ENCODE measurements at regions not wholly inside any gene's neighbourhood (a gene's known extent, or its start where the extent isn't known, plus 50 kb on each side); places are given as distances from the start of the nearest gene placed in this dataset.
"Not testable (repeated sequence)": the region's sequence is repeated elsewhere in the genome, so short reads cannot be mapped to it uniquely, and the experiment has no call there.

- H3K27ac ChIP-seq (ENCODE audit: low read depth, low read length), result no peak overlapping the region
- no peaks in the 10 kb centered on the region for H3K27me3 ChIP-seq (ENCODE audit: control insufficient read depth in 1 of 2, insufficient read depth in 2 of 2, low read length in 2 of 2)
- H3K4me1 ChIP-seq (ENCODE audit: insufficient read depth, low read length), result no peaks in the 10 kb centered on the region
- H3K9me3 ChIP-seq (ENCODE audit: low read length), result no peaks in the 10 kb centered on the region
- no peak overlapping the region for H3K9ac ChIP-seq (ENCODE audit: low read length)
- no peaks in the 10 kb centered on the region for H3K36me3 ChIP-seq (ENCODE audit: insufficient read depth, low read length)
- H3K4me3 ChIP-seq (ENCODE audit: low read depth in 1 of 2, low read length in 2 of 2), result no peak overlapping the region
Observed at GRCh38 chr4:120561648-120562047, 360.9 kb downstream of the PRDM5 start.

DNA sequence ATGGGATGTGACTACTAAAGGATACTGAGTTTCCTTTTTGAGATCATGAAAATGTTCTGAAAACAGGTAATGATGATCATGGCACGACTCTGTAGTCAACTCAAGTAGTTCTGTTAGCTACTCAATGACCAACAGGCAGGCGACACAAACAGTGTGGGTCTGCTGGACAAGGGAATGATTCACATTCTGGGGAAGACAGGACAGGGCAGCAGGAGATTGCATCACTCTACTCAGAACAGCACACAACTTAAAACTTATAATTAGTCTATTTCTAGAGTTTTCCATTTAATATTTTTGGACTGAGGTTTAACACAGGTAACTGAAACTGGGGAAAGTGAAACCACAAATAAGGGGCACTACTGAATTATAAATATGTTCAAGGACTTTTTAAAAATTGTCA is 365.2 kb downstream of the PRDM5 start:
- Histone ChIP-seq H3K36me3 (ENCODE audit: insufficient read depth, low read length) (no peaks in the 10 kb centered on the region), H3K9ac (ENCODE audit: low read length) (no peak overlapping the region), H3K27me3 (ENCODE audit: control insufficient read depth in 1 of 2, insufficient read depth in 2 of 2, low read length in 2 of 2) (no peaks in the 10 kb centered on the region), H3K4me3 (ENCODE audit: low read depth in 1 of 2, low read length in 2 of 2) (no peak overlapping the region), H3K9me3 (ENCODE audit: low read length) (no peaks in the 10 kb centered on the region), H3K4me1 (ENCODE audit: insufficient read depth, low read length) (no peaks in the 10 kb centered on the region), H3K27ac (ENCODE audit: low read depth, low read length) (no peak overlapping the region)

- Histone ChIP-seq H3K27me3 (ENCODE audit: control insufficient read depth in 1 of 2, insufficient read depth in 2 of 2, low read length in 2 of 2) (no peaks in the 10 kb centered on the region), H3K4me1 (ENCODE audit: insufficient read depth, low read length) (no peaks in the 10 kb centered on the region), H3K27ac (ENCODE audit: low read depth, low read length) (no peak overlapping the region), H3K36me3 (ENCODE audit: insufficient read depth, low read length) (no peaks in the 10 kb centered on the region), H3K9me3 (ENCODE audit: low read length) (no peaks in the 10 kb centered on the region), H3K9ac (ENCODE audit: low read length) (no peak overlapping the region), H3K4me3 (ENCODE audit: low read depth in 1 of 2, low read length in 2 of 2) (no peak overlapping the region)
Observed at GRCh38 chr4:120555058-120555457, 367.5 kb downstream of the PRDM5 start.

GRCh38 chr4:120554086-120554485 is 368.4 kb downstream of the PRDM5 start:
- Histone ChIP-seq H3K27ac (ENCODE audit: low read depth, low read length) (no peak overlapping the region), H3K4me1 (ENCODE audit: insufficient read depth, low read length) (no peaks in the 10 kb centered on the region), H3K4me3 (ENCODE audit: low read depth in 1 of 2, low read length in 2 of 2) (no peak overlapping the region), H3K9ac (ENCODE audit: low read length) (no peak overlapping the region), H3K9me3 (ENCODE audit: low read length) (no peaks in the 10 kb centered on the region), H3K36me3 (ENCODE audit: insufficient read depth, low read length) (no peaks in the 10 kb centered on the region), H3K27me3 (ENCODE audit: control insufficient read depth in 1 of 2, insufficient read depth in 2 of 2, low read length in 2 of 2) (no peaks in the 10 kb centered on the region)

DNA sequence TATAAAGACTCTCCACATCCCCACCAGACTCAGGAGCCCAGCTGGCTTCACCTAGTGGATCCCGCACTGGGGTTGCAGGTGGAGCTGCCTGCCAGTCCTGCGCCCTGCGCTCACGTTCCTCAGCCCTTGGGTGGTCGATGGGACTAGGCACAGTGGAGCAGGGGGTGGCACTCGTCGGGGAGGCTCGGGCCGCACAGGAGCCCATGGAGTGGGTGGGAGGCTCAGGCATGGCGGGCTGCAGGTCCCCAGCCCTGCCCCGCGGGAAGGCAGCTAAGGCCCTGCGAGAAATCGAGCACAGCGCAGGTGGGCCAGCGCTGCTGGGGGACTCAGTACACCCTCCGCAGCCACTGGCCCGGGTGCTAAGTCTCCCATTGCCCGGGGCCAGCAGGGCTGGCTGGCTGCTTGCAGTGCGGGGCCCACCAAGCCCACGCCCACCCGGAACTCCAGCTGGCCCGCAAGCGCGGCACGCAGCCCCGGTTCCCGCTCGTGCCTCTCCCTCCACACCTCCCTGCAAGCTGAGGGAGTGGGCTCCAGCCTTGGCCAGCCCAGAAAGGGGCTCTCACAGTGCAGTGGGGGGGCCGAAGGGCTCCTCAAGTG is 371.8 kb downstream of the PRDM5 start:
- H3K4me1 ChIP-seq (ENCODE audit: insufficient read depth, low read length); H3K9me3 ChIP-seq (ENCODE audit: low read length); H3K36me3 ChIP-seq (ENCODE audit: insufficient read depth, low read length); H3K27me3 ChIP-seq (ENCODE audit: control insufficient read depth in 1 of 2, insufficient read depth in 2 of 2, low read length in 2 of 2); H3K27ac ChIP-seq (ENCODE audit: low read depth, low read length); H3K4me3 ChIP-seq (ENCODE audit: low read depth in 1 of 2, low read length in 2 of 2); H3K9ac ChIP-seq (ENCODE audit: low read length): not testable (repeated sequence)

- Histone ChIP-seq H3K27ac (ENCODE audit: low read depth, low read length) (no peak overlapping the region), H3K4me3 (ENCODE audit: low read depth in 1 of 2, low read length in 2 of 2) (no peak overlapping the region), H3K9me3 (ENCODE audit: low read length) (no peaks in the 10 kb centered on the region), H3K36me3 (ENCODE audit: insufficient read depth, low read length) (no peaks in the 10 kb centered on the region), H3K9ac (ENCODE audit: low read length) (no peak overlapping the region), H3K4me1 (ENCODE audit: insufficient read depth, low read length) (no peaks in the 10 kb centered on the region), H3K27me3 (ENCODE audit: control insufficient read depth in 1 of 2, insufficient read depth in 2 of 2, low read length in 2 of 2) (no peaks in the 10 kb centered on the region)
Observed at GRCh38 chr4:120549011-120549570, 373.4 kb downstream of the PRDM5 start.

GRCh38 chr4:120545391-120545790 is 377.1 kb downstream of the PRDM5 start:
- Histone ChIP-seq H3K27me3 (ENCODE audit: control insufficient read depth in 1 of 2, insufficient read depth in 2 of 2, low read length in 2 of 2) (no peaks in the 10 kb centered on the region), H3K9ac (ENCODE audit: low read length) (no peak overlapping the region), H3K4me3 (ENCODE audit: low read depth in 1 of 2, low read length in 2 of 2) (no peak overlapping the region), H3K4me1 (ENCODE audit: insufficient read depth, low read length) (no peaks in the 10 kb centered on the region), H3K27ac (ENCODE audit: low read depth, low read length) (no peak overlapping the region), H3K9me3 (ENCODE audit: low read length) (no peaks in the 10 kb centered on the region), H3K36me3 (ENCODE audit: insufficient read depth, low read length) (no peaks in the 10 kb centered on the region)

DNA sequence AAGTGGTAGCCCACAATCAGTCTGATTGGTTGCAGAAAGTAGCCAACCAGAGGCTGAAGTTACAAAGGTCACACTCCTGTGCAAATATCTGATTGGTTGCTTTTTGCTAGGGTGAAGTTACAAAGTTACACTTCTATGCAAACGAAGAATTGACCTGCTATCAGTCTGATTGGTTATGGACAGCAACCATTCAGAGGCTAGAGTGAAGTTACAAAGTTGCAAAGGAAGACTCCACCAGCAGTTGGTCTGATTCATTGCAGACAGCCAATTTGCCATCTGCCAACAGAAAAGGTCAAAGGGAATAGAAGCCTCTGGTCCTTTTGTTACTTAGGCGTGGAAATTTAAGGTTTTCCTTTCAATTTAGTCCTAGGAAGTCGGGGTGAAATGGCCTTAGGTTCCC is 377.7 kb downstream of the PRDM5 start:
- no peak overlapping the region for H3K9ac ChIP-seq (ENCODE audit: low read length)

DNA sequence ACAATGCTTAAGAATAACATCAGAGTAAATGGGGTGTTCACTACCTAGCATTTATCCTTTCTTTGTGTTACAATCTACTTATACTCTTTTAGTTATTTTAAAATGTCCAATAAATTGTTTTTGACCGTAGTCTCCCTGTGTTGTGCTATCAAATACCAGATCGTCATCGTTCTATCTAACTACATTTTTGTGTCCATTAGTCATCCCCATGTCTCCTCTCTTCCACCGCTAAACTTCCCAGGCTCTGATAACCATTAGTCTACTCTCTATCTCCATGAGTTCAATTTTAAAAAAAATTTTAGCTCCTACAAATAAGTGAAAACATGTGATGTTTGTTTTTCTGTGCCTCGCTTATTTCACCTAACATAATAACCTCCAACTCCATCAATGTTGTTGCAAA is 381.9 kb downstream of the PRDM5 start:
- H3K4me3 ChIP-seq (ENCODE audit: low read depth in 1 of 2, low read length in 2 of 2), result no peak overlapping the region
- no peak overlapping the region for H3K27ac ChIP-seq (ENCODE audit: low read depth, low read length)

More for the DNA sequence above, 377.7 kb downstream of the PRDM5 start:
- Histone ChIP-seq H3K27me3 (ENCODE audit: control insufficient read depth in 1 of 2, insufficient read depth in 2 of 2, low read length in 2 of 2) (no peaks in the 10 kb centered on the region), H3K9me3 (ENCODE audit: low read length) (no peaks in the 10 kb centered on the region), H3K4me3 (ENCODE audit: low read depth in 1 of 2, low read length in 2 of 2) (no peak overlapping the region), H3K27ac (ENCODE audit: low read depth, low read length) (no peak overlapping the region), H3K36me3 (ENCODE audit: insufficient read depth, low read length) (no peaks in the 10 kb centered on the region), H3K4me1 (ENCODE audit: insufficient read depth, low read length) (no peaks in the 10 kb centered on the region)

DNA sequence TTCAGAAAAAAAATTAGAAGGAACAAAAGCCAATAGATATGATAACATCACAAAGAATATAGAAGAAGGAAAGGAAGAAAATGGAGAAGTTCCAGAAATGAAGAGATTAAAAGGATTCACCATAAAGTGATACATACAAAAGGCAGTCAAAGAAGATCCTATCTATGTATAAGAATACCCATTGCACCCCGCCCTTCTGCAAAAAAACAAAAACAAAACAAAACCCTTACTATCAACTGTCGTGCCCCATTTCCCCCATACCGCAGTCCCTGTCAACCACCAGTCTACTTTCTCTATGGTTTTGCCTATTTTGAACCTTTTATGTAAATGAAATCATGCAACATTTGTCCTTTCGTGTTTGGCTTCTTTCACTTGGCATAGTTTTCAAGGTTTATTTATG is 385.6 kb downstream of the PRDM5 start:
- Histone ChIP-seq H3K27me3 (ENCODE audit: control insufficient read depth in 1 of 2, insufficient read depth in 2 of 2, low read length in 2 of 2) (no peaks in the 10 kb centered on the region), H3K4me1 (ENCODE audit: insufficient read depth, low read length) (no peaks in the 10 kb centered on the region), H3K9me3 (ENCODE audit: low read length) (no peaks in the 10 kb centered on the region), H3K4me3 (ENCODE audit: low read depth in 1 of 2, low read length in 2 of 2) (no peak overlapping the region), H3K36me3 (ENCODE audit: insufficient read depth, low read length) (no peaks in the 10 kb centered on the region), H3K9ac (ENCODE audit: low read length) (no peak overlapping the region), H3K27ac (ENCODE audit: low read depth, low read length) (no peak overlapping the region)

More for the DNA sequence above, 381.9 kb downstream of the PRDM5 start:
- Histone ChIP-seq H3K36me3 (ENCODE audit: insufficient read depth, low read length) (no peaks in the 10 kb centered on the region), H3K9me3 (ENCODE audit: low read length) (no peaks in the 10 kb centered on the region), H3K4me1 (ENCODE audit: insufficient read depth, low read length) (no peaks in the 10 kb centered on the region), H3K27me3 (ENCODE audit: control insufficient read depth in 1 of 2, insufficient read depth in 2 of 2, low read length in 2 of 2) (no peaks in the 10 kb centered on the region), H3K9ac (ENCODE audit: low read length) (no peak overlapping the region)

DNA sequence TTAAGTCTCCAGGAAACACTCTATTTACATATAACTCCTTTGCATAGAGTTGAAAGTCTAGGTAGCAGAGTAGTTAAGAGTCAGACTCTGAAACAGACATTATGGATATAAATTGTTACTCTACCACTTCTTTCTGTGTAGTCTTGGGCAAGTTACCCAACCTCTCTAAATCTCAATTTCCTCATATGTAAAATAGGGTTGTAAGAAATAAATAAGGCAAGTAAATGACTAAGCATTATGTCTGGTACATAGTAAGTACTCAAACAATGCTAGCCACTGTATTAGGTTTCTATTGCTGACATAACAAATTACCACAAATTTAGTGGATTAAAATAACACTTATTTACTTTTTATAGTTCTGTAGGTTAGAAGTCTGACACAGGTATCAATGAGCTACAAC is 394.1 kb downstream of the PRDM5 start:
- H3K4me1 ChIP-seq (ENCODE audit: insufficient read depth, low read length), result no peaks in the 10 kb centered on the region
- no peak overlapping the region for H3K4me3 ChIP-seq (ENCODE audit: low read depth in 1 of 2, low read length in 2 of 2)
- H3K27me3 ChIP-seq (ENCODE audit: control insufficient read depth in 1 of 2, insufficient read depth in 2 of 2, low read length in 2 of 2), result no peaks in the 10 kb centered on the region
- H3K9me3 ChIP-seq (ENCODE audit: low read length), result no peaks in the 10 kb centered on the region
- no peak overlapping the region for H3K9ac ChIP-seq (ENCODE audit: low read length)
- no peaks in the 10 kb centered on the region for H3K36me3 ChIP-seq (ENCODE audit: insufficient read depth, low read length)
- H3K27ac ChIP-seq (ENCODE audit: low read depth, low read length), result no peak overlapping the region

DNA sequence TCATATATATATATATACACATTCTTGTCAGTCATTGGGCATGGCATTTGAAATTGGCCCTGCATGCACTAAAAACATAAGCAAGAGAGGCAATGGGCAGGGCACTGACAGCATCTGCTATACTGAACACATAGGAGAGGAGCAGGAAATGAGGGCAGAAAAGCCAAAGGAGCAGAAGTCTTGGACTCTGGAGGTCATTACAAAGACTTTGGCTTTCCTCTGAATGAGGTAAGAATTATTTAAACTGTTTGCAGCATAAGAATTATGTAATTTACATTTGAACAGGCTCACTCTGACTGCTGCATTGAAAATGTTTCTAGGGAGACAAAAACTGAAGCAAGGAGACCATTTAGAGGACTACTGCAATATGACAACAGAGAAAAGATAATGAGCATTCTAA is 396.5 kb downstream of the PRDM5 start:
- Histone ChIP-seq H3K27ac (ENCODE audit: low read depth, low read length) (no peak overlapping the region), H3K4me3 (ENCODE audit: low read depth in 1 of 2, low read length in 2 of 2) (no peak overlapping the region), H3K9me3 (ENCODE audit: low read length) (no peaks in the 10 kb centered on the region), H3K36me3 (ENCODE audit: insufficient read depth, low read length) (no peaks in the 10 kb centered on the region), H3K4me1 (ENCODE audit: insufficient read depth, low read length) (no peaks in the 10 kb centered on the region), H3K9ac (ENCODE audit: low read length) (no peak overlapping the region), H3K27me3 (ENCODE audit: control insufficient read depth in 1 of 2, insufficient read depth in 2 of 2, low read length in 2 of 2) (no peaks in the 10 kb centered on the region)

Measured in muscle layer of colon (tissue), 2 donors.